H1 (cell line): ENCODE measurements at regions not wholly inside any gene's neighbourhood (a gene's known extent, or its start where the extent isn't known, plus 50 kb on each side); places are given as distances from the start of the nearest gene placed in this dataset.

Source experiments
- ATF3 ChIP-seq: IDR thresholded peaks from 2 replicates; pipeline ENCODE4 v1.6.1; 2011; ENCODE audit warnings: low read depth, mild to moderate bottlenecking, low read length; ENCODE audit not compliant: insufficient read depth
- CEBPB ChIP-seq: IDR thresholded peaks from 2 replicates; pipeline ENCODE4 v1.6.1; 2012; ENCODE audit warnings: low read depth, low read length
- CTCF ChIP-seq, 3 experiments: IDR thresholded peaks; 1 replicate in 2 of 3; 2 replicates in 1 of 3; pipeline versions ENCODE4 v1.5.1 to v1.6.1; 2011; ENCODE audit warnings: low read length in 3 of 3, mild to moderate bottlenecking in 3 of 3, inconsistent platforms in 2 of 3, low read depth in 1 of 3, moderate library complexity in 1 of 3; ENCODE audit not compliant: insufficient read depth in 1 of 3; ENCODE audit errors: control extremely low read depth in 1 of 3
- EZH2 ChIP-seq: fragments of 200-600 bp; sonication (generic); IDR thresholded peaks from 2 replicates; pipeline ENCODE4 v1.7.1; 2012; ENCODE audit warnings: low read depth, mild to moderate bottlenecking, moderate library complexity, low read length, inconsistent platforms; ENCODE audit not compliant: severe bottlenecking
- GABPA ChIP-seq: IDR thresholded peaks from 2 replicates; pipeline ENCODE4 v1.6.1; 2011; ENCODE audit warnings: mild to moderate bottlenecking, low read length, moderate library complexity, borderline replicate concordance; ENCODE audit not compliant: insufficient read depth
- JUN ChIP-seq: IDR thresholded peaks from 2 replicates; pipeline ENCODE4 v1.6.1; 2011; ENCODE audit warnings: low read depth, mild to moderate bottlenecking, improper control_type of control experiment, low read length
- MAX ChIP-seq: IDR thresholded peaks from 2 replicates; pipeline ENCODE4 v1.6.1; 2012; ENCODE audit warnings: inconsistent platforms
- RAD21 ChIP-seq, 2 experiments: IDR thresholded peaks in 1 of 2; conservative IDR thresholded peaks in 1 of 2; 2 replicates each; pipeline ENCODE4 v1.6.1; 2011; ENCODE audit warnings: low read depth in 2 of 2, low read length in 2 of 2, improper control_type of control experiment in 1 of 2, inconsistent platforms in 1 of 2, mild to moderate bottlenecking in 1 of 2, moderate library complexity in 1 of 2
- SAP30 ChIP-seq: fragments of 300-600 bp; sonication (generic); IDR thresholded peaks from 2 replicates; pipeline ENCODE4 v1.7.1; 2012; ENCODE audit warnings: low read length, moderate library complexity, mild to moderate bottlenecking, inconsistent platforms; ENCODE audit not compliant: insufficient read depth, insufficient replicate concordance
- TEAD4 ChIP-seq: IDR thresholded peaks from 2 replicates; pipeline ENCODE4 v1.6.1; 2012; ENCODE audit warnings: low read depth, low read length, inconsistent platforms, mixed read lengths
- USF2 ChIP-seq: IDR thresholded peaks from 2 replicates; pipeline ENCODE4 v1.6.1; 2011; ENCODE audit warnings: low read length, improper control_type of control experiment

GRCh38 chr1:34306568-34306967, 129.9 kb downstream of the C1orf94 start:
- TF ChIP-seq SAP30 (no peak), TEAD4 (no peak), CTCF (IDR thresholded peaks at IDR 0.05; ENCODE audit: control extremely low read depth in 1 of 3, insufficient read depth in 1 of 3, low read depth in 1 of 3, low read length in 3 of 3) (no peak), CEBPB (no peak), USF2 (no peak), MAX (no peak), GABPA (no peak), EZH2 (no peak), RAD21 (IDR thresholded peaks at IDR 0.05 in 1 of 2, conservative IDR thresholded peaks at IDR 0.05 in 1 of 2; ENCODE audit: low read depth in 2 of 2, low read length in 2 of 2) (no peak), JUN (no peak), ATF3 (no peak)
